ENCODE measurements at regions not wholly inside any gene's neighbourhood (a gene's known extent, or its start where the extent isn't known, plus 50 kb on each side); places are given as distances from the start of the nearest gene placed in this dataset.

GRCh38 chr10:3537518-3537917 lies 247.5 kb downstream of the KLF6 start:
- no peak for DNase-seq

- no peak for DNase-seq
Observed at GRCh38 chr10:3535001-3535400, 250.0 kb downstream of the KLF6 start.

- no peak for DNase-seq
Observed at GRCh38 chr10:3534433-3534832, 250.6 kb downstream of the KLF6 start.

- DNase-seq, result no peak
Observed at GRCh38 chr10:3533296-3533695, 251.7 kb downstream of the KLF6 start.

- no peak for DNase-seq
Observed at GRCh38 chr10:3532644-3533043, 252.4 kb downstream of the KLF6 start.

DNA sequence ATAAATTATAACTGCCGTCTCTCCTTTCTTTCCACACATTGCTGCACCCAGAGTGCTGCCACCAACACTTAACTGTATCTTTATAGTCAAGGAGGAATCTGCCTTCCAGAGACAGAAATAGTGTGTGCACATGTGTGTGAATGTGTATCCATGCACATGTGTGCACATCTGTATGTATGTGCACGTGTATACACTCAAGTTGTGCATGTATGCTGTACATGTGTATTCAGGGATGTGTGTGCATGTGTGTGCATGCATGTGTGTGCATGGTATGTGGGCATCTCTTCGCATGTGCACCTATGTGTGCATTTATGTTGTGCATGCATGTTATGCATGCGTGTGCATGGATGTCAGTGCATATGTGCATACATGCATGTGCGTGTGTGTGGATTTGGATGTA lies 253.3 kb downstream of the KLF6 start:
- DNase-seq, result no peak

DNA sequence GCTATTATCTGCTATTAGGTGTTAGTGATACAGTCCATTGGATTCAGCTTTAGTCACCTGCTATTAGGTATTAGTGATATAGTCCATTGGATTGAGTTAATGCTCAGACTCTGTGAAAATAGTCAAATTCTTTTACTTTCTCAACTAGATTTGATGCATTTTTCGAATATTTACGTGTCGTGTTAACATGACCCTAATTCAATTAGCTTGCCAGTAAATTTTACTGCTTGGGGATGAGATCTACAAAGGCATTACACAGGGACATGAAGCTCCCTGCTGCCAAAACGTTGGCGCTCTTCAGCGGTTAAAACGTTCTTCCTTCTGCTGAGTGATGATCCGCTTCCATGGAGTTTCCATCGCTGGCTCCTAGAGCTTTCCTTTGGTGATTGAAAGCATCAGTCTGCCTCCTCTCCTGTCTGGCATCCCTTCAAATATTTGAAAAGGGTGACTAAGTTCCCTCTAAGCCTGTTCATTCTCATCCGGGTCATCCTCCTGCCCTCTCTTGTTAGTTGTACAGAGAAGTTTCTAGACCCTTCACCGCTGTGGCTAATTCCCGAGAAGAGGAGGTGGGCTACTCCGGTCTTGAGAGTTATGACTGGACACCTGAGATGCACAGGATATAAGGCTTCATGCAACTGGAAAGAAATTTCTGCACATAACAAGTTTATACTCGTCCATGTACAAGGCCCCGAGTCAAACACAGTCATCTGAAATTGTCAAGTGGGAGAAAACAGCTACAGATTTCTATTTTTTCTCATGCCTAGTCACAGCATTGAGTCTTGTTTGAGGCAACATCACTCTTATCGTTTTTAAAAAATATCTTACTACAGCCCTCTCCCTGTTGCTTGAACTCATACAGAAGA lies 254.0 kb downstream of the KLF6 start:
- no peak for DNase-seq

DNA sequence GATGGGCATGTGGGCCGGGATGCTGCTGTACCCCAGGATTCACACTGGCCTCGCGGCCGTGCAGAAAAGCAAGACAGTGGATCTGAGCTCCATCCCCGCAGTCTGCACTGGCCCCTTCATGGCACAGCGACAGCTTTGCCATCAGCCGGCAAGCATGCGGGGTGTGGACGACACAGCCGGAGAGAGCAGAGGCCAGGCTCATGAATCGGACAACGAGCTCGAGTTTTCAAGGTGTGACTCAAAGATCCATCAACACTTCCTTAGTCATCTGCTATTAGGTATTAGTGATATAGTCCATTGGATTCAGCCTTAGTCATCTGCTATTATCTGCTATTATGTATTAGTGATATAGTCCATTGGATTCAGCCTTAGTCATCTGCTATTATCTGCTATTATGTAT lies 254.7 kb downstream of the KLF6 start:
- DNase-seq, result no peak

- no peak for DNase-seq
Observed at GRCh38 chr10:3529691-3530090, 255.3 kb downstream of the KLF6 start.

GRCh38 chr10:3528823-3529403 lies 256.1 kb downstream of the KLF6 start:
- DNase-seq, result no peak

DNA sequence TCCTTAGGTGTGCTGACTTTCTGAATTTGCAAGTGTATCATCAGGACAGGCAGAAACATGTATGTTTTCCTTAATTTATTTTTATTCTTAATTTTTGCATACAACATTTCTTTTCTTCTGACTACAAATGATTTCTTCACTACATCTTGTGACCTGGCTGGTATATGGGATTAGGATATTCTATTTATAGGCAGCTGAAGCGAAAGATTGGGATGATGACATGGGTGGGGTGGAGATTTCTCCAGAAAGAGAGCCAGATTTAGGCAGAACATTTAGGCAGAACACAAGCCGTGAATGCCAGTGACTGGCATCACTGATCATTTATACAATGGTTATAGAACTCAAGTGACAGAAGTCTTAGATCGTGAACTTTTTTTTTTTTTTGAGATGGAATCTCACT lies 256.7 kb downstream of the KLF6 start:
- no peak for DNase-seq

DNA sequence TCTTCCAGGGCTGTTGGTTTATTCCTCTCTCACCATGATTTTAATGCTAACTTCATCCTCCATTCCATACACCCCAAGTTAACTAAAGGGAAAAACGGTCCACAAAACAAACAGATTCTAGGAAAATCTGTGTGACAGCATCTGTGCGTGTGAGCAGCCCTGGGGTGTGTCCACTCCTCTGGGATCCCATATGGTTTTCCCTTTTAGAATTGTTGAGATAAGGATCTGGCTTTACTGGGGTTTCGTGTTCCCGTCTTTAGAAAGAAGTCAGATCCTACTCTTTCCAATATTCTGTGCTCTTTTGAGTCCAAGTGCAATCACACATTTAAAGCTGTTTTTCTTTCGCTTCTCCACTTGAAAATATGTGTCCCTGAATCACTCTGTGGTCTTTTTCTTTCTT lies 257.1 kb downstream of the KLF6 start:
- no peak for DNase-seq

- no peak for DNase-seq
Observed at GRCh38 chr10:3526727-3527501, 258.1 kb downstream of the KLF6 start.

DNA sequence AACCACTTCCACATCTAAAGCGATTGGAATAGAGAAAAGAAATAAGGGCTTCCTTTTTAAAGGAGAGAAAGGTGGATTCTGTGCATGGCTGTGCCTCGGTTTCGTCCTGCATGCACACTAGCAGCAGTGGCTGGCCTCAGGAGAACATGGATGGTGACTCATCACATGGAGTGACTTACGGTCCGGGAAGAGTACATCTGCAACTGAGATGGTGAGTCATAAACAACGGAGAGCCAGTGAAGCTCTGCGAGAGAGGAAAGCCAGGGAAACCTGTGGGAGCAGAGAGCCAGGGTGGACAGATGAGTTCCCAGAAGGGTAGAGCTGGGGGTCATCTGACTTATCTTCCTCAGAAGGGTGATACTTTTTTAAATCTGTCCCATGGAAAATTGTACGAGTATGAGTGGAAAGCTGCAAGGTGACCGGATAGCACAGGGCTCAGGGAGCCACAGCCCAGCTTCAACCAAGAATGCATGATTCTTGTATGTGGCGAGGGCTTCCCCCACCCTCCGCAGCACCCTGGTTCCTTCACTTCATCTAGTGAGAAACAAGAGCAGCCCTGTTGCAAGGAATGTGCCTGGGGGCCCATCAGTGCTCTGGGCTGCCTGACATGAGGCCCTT lies 259.1 kb downstream of the KLF6 start:
- DNase-seq, result no peak

DNA sequence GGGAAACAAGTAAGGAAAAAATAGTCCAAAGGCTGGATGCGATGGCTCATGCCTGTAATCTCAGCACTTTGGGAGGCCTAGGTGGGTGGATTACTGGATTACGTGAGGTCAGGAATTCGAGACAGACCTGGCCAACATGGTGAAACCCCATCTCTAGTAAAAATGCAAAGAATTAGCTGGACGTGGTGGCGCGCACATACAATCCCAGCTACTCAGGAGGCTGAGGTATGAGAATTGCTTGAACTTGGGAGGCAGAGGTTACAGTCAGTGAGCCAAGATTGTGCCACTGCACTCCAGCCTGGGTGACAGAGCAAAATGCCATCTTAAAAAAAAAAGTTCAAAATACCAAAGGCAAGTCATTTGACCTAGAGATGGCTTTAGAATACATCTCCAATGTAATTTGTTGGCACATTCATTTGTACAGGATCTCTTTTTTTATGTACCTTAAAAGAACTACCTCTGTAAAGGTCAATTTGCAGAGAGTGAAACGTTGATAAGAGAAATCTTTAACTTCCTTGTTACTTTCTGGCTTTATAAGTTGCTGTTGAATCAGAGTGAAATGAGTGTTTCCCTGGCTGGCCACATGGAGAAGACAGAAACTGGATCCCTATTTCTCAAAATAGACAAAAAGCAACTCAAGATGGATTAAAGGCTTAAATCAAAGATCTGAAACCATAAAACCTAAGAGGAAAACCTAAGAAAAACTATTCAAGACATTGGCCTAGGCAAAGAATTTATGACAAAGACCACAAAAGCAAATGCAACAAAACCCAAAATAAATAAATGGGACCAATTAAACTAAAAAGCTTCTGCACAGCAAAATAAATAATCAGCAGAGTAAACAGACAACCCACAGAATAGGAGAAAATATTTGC lies 260.7 kb downstream of the KLF6 start:
- no peak for DNase-seq

DNA sequence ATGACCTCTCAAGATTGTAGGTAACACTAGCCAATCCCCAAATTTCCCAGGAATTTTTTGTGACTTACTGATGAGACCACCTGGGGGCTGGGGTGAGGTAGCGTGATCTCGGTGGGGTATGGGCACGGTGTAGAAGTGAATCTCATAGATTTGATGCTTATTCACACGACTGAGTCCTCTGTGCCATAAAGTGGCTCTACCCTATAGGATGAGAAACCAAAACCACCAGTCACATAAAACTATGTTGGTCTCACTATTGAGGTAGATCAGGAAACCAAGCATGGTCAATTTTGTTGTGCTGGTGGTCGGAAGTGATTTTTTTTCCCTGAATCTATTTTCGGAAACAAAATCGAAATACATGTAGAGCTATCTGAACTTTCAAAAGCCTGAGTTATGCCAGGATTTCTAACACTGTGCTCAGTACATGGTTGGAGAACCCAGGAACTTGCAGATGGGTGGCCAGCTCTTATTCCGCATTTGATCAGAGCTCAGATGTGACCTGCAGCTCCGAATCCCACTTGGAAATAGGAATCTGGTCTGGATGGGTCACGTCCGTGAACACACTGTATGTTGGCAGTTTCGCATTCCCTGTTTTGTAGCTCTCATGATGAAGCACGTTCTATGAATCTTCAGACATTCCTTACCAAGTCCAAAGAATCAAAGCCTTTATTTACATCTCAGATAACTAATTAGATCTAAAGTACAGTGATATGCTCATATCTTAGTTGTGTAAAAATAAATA lies 261.5 kb downstream of the KLF6 start:
- DNase-seq, result no peak

DNA sequence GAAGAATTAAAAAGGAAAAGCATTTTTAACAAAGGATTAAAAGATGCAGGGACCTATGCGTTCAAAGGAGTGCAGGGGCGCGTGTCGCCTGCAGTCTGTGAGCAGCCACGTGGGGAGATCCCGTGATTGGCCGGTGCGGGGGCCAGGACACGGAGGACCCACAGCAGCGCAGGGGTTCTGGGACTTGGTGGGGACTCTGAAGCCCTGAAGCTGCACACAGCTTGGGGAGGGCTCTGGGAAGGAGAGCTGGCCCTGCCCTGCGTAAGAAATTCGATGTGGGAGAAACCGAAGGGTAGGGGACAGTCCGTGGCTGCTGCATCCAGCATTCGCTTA lies 268.1 kb downstream of the KLF6 start:
- DNase-seq, result no peak

DNA sequence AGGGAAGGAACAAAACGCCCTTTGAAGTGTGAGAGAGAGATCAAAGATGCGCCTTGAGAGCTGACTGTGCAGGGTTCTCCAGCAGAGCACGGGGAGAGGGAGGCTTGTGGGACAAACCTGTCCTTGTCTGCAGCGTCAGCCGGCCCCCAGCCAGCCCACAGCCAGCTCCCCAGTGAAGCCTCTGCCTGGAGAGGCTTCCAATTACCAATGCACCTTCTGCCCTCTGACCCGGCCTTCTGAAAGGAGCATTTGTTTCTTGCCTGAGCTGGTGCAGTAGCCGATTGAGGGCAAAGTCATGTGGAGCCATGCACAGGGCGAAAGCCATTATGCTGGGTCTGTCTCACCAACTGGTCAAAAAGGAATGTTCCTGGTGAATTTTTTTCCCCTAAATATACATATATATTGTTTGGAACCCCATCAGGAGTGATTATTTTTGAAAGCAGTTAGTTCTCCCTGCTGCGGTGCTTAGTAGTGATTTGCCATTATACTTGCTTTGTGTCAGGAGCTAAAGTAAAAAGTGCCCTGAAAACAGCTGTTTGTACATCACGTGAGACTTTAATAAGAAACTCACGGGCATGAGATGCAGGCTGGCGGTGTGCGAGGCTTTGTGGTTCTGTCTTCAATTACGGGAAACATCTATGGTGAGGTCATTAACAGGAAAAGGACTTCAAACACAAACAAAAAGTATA lies 268.6 kb downstream of the KLF6 start:
- no peak for DNase-seq

DNA sequence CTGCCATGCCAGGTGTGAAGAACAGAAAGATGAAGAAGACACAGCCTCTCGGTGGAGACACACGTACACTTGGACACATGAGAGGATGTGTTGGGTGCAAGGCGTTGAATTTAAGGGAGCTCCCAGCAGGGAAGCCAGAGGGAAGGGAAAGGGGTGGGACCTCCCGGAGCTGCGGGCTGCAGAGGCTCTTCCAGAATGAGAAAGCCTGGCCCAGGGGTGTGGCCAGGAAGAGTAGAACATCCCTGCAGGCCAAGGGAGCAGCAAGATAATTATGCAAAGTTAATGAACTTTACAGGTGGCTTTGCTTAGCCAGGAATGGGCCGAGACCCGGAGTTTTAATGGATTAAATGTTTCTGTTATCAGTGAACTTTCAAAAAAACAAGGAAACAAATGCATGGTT lies 270.3 kb downstream of the KLF6 start:
- no peak for DNase-seq

DNA sequence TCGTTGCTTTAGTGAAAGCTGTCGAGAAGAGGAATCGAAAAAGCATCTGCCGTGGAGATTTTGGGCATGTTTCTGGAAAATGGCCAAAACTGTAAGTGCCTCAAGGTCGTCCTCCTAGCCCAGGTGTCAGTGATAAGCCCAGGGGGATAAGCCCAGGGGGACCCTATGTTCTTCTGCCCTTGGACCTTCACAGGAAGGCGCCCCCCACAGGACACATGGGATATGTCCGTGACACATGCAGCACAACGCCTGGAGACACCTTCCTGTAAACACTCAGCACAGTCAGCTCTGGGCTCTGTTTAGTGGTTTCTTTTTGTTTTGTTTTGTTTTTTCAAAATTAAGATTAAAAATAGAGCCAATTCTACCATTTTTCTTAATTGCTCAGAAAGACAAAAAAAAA lies 272.7 kb downstream of the KLF6 start:
- DNase-seq, result no peak

- no peak for DNase-seq
Observed at GRCh38 chr10:3511483-3511882, 273.5 kb downstream of the KLF6 start.
